Fibroblast of pulmonary artery (primary cell): ENCODE measurements at regions not wholly inside any gene's neighbourhood (a gene's known extent, or its start where the extent isn't known, plus 50 kb on each side); places are given as distances from the start of the nearest gene placed in this dataset.

ENCODE experiments used
- DNase-seq: peaks from one replicate; pipeline ENCODE4 v3.0.0-alpha.2; 2010; ENCODE audit warnings: low read depth
- H3K4me3 ChIP-seq: replicated peaks from 2 replicates; pipeline ENCODE4 v1.5.1; 2011; ENCODE audit warnings: low read depth, mild to moderate bottlenecking, control low read depth, low read length, moderate library complexity
- TF ChIP-seq, protein P1 (sequence below): IDR thresholded peaks from 2 replicates; pipeline ENCODE4 v1.5.1; 2011; ENCODE audit warnings: mild to moderate bottlenecking, control low read depth, low read length, inconsistent platforms; ENCODE audit errors: missing control alignments

- TF ChIP-seq, protein P1, sequence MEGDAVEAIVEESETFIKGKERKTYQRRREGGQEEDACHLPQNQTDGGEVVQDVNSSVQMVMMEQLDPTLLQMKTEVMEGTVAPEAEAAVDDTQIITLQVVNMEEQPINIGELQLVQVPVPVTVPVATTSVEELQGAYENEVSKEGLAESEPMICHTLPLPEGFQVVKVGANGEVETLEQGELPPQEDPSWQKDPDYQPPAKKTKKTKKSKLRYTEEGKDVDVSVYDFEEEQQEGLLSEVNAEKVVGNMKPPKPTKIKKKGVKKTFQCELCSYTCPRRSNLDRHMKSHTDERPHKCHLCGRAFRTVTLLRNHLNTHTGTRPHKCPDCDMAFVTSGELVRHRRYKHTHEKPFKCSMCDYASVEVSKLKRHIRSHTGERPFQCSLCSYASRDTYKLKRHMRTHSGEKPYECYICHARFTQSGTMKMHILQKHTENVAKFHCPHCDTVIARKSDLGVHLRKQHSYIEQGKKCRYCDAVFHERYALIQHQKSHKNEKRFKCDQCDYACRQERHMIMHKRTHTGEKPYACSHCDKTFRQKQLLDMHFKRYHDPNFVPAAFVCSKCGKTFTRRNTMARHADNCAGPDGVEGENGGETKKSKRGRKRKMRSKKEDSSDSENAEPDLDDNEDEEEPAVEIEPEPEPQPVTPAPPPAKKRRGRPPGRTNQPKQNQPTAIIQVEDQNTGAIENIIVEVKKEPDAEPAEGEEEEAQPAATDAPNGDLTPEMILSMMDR: no peak
- no peak overlapping the region for H3K4me3 ChIP-seq
- no peak for DNase-seq
Observed at GRCh38 chr14:100988011-100988410, 84.5 kb upstream of the RTL1 start.

GRCh38 chr14:100988411-100988900 is 84.9 kb upstream of the RTL1 start:
- H3K4me3 ChIP-seq: no peak overlapping the region
- TF ChIP-seq, protein P1: no peak
- no peak for DNase-seq

DNA sequence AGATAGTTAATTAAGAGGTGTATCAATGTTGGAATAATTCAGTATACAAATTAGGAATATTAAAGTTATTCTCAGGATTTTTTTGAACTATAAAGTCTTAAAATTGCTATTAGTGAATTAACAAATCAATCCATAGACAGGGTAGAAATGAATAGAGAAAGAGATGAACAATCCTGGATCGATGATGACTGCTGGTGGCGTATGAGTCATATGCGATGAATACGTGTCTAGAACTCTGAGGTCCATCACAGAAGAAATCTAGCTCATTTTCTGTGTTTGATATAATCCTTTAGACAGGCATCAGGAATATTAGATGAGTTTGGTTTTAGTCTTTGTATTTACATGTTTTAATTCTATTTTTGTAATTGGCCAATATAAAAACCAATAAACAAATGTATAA is 85.4 kb upstream of the RTL1 start:
- TF ChIP-seq, protein P1: no peak
- H3K4me3 ChIP-seq: no peak overlapping the region
- DNase-seq: no peak

DNA sequence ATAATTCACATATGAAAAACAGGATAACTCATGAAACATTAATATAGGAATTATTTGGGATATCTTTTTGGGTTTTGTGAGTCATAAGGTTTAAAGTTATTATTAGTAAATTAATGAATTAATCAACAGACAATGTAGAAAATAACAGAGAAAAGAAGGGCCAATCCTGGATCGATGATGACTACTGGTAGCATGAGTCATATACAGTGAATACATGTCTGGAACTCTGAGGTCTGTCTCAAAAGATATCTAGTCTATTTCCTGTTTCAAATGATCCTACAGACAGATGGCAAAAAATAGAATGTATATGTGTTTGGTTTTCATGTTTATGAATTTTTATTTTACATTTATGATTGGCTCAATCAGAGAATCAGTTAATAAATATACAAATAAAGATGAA is 86.4 kb upstream of the RTL1 start:
- TF ChIP-seq, protein P1: no peak
- no peak overlapping the region for H3K4me3 ChIP-seq
- no peak for DNase-seq

DNA sequence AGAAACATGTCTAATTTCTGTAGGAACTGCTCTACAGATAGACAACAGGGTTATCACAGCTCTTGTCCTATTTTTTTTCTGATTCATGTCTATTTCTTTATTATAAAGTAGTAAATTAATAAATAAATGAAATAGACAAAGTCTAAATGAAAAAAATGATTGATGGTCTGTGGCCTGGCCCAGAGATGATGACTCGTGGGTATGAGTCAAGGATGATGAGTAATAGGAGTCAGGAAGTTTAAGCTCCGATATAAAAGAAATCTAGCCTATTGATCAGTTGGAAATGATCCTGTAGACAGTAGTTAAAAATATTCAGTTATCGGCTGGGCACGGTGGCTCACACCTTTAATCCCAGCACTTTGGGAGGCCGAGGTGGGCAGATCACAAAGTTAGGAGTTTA is 90.6 kb upstream of the RTL1 start:
- H3K4me3 ChIP-seq: no peak overlapping the region
- TF ChIP-seq, protein P1: no peak
- DNase-seq: no peak

DNA sequence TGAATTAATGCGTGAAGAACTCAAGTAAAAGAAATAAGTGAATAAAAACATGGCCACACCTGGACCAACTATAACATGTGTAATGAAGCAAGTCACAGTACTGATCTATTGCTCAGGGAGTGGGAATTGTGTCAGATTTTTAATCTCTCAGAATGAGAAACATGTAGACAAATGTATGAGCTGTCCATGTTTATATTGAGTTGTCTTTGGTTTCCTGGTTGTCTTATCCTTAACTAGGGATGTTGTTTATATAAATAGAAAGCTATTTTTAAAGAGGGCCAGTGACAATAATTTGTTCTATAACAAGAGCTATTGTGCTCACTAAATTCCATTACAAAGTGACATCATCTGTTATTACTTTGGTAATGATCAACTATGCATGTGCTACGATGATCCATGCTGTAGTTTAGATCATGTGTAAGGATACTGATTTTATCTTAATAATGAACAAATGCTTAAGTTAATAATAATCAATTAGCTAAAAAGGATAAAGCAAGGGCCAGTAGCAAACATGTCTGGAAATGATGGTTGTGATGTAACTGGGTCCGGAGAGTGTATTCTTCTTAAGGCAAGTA is 91.3 kb upstream of the RTL1 start:
- no peak overlapping the region for H3K4me3 ChIP-seq
- no peak for DNase-seq
- TF ChIP-seq, protein P1: no peak

- no peak overlapping the region for H3K4me3 ChIP-seq
- DNase-seq: no peak
- TF ChIP-seq, protein P1: no peak
Observed at GRCh38 chr14:101000711-101001250, 97.3 kb upstream of the RTL1 start.
